T follicular helper cell (primary cell): ENCODE measurements at regions not wholly inside any gene's neighbourhood (a gene's known extent, or its start where the extent isn't known, plus 50 kb on each side); places are given as distances from the start of the nearest gene placed in this dataset.

ENCODE experiments used
- DNase-seq: peaks from one replicate; pipeline ENCODE4 v3.0.0-alpha.2; 2020; ENCODE audit warnings: low read depth

GRCh38 chr9:79988126-79988525 is 416.4 kb downstream of the TLE4 start:
- no peak for DNase-seq

GRCh38 chr9:79986437-79986836 is 414.7 kb downstream of the TLE4 start:
- no peak for DNase-seq

- DNase-seq: no peak
Measured at GRCh38 chr9:79985772-79986171, 414.0 kb downstream of the TLE4 start.

- DNase-seq: no peak
Measured at GRCh38 chr9:79985264-79985663, 413.5 kb downstream of the TLE4 start.

- no peak for DNase-seq
Measured at GRCh38 chr9:79984429-79985067, 412.8 kb downstream of the TLE4 start.

- no peak for DNase-seq
Measured at GRCh38 chr9:79980432-79980831, 408.7 kb downstream of the TLE4 start.

- no peak for DNase-seq
Measured at GRCh38 chr9:79977510-79978197, 405.9 kb downstream of the TLE4 start.

- DNase-seq: no peak
Measured at GRCh38 chr9:79977074-79977435, 405.3 kb downstream of the TLE4 start.

- no peak for DNase-seq
Measured at GRCh38 chr9:79976257-79977073, 404.7 kb downstream of the TLE4 start.

GRCh38 chr9:79975621-79976256 is 404.0 kb downstream of the TLE4 start:
- no peak for DNase-seq

GRCh38 chr9:79974806-79975422 is 403.1 kb downstream of the TLE4 start:
- DNase-seq: no peak

GRCh38 chr9:79973627-79974026 is 401.9 kb downstream of the TLE4 start:
- DNase-seq: no peak

- DNase-seq: no peak
Measured at GRCh38 chr9:79970146-79970425, 398.3 kb downstream of the TLE4 start.

- DNase-seq: no peak
Measured at GRCh38 chr9:79969393-79970145, 397.8 kb downstream of the TLE4 start.

- no peak for DNase-seq
Measured at GRCh38 chr9:79968533-79968932, 396.8 kb downstream of the TLE4 start.

GRCh38 chr9:79962836-79963235 is 391.1 kb downstream of the TLE4 start:
- no peak for DNase-seq

GRCh38 chr9:79962150-79962549 is 390.4 kb downstream of the TLE4 start:
- no peak for DNase-seq

- DNase-seq: no peak
Measured at GRCh38 chr9:79955300-79955699, 383.5 kb downstream of the TLE4 start.

GRCh38 chr9:79953908-79954307 is 382.1 kb downstream of the TLE4 start:
- no peak for DNase-seq

GRCh38 chr9:79952401-79952800 is 380.6 kb downstream of the TLE4 start:
- no peak for DNase-seq

GRCh38 chr9:79946712-79947111 is 374.9 kb downstream of the TLE4 start:
- DNase-seq: no peak

- no peak for DNase-seq
Measured at GRCh38 chr9:79945495-79945894, 373.7 kb downstream of the TLE4 start.
